H1 (cell line): ENCODE measurements at regions not wholly inside any gene's neighbourhood (a gene's known extent, or its start where the extent isn't known, plus 50 kb on each side); places are given as distances from the start of the nearest gene placed in this dataset.
"Not testable (repeated sequence)": the region's sequence is repeated elsewhere in the genome, so short reads cannot be mapped to it uniquely, and the experiment has no call there.

Source experiments
- CTCF ChIA-PET: fragments of 300-600 bp; sonication (Branson Sonifier 250); formaldehyde crosslinking; loops from one replicate; lab custom pipeline; 2021; ENCODE audit not compliant: partially characterized antibody; lab: Charles Lee
- POLR2A ChIA-PET: fragments of 300-600 bp; sonication (Branson Sonifier 250); formaldehyde crosslinking; loops from one replicate; lab custom pipeline; 2021; ENCODE audit warnings: inconsistent platforms; ENCODE audit not compliant: partially characterized antibody; lab: Charles Lee
- DNase-seq, 2 experiments: peaks; one replicate each; pipeline versions ENCODE4 v3.0.0 to v3.0.0-alpha.2; 2010 to 2022; ENCODE audit warnings: low spot score in 2 of 2, low read depth in 1 of 2, mixed read lengths in 1 of 2
- FAIRE-seq: peaks from 2 replicates; lab custom pipeline; 2011; peaks lifted over from hg19 to GRCh38; lab: Jason Lieb, UNC
- H2AFZ ChIP-seq: 2 replicates; pipeline ENCODE4 v1.8.1; 2012; ENCODE audit warnings: low read length, inconsistent platforms
- H2AK5ac ChIP-seq: 2 replicates; pipeline ENCODE4 v1.6.1; 2013; ENCODE audit warnings: low read depth, low read length
- H2BK120ac ChIP-seq: replicated peaks from 2 replicates; pipeline ENCODE3; 2013; ENCODE audit warnings: low read depth, low read length, inconsistent platforms
- H2BK12ac ChIP-seq: 2 replicates; pipeline ENCODE4 v1.6.1; 2013; ENCODE audit warnings: low read depth, low read length
- H2BK15ac ChIP-seq: 2 replicates; pipeline ENCODE4 v1.6.1; 2013; ENCODE audit warnings: low read length
- H2BK20ac ChIP-seq: 2 replicates; pipeline ENCODE4 v1.6.1; 2013; ENCODE audit warnings: low read length
- H2BK5ac ChIP-seq: 2 replicates; pipeline ENCODE4 v1.6.1; 2013; ENCODE audit warnings: low read depth, low read length
- H3K14ac ChIP-seq: 2 replicates; pipeline ENCODE4 v1.6.1; 2013; ENCODE audit warnings: inconsistent platforms; ENCODE audit not compliant: insufficient read length
- H3K18ac ChIP-seq: 2 replicates; pipeline ENCODE4 v1.6.1; 2013; ENCODE audit warnings: low read length; ENCODE audit errors: extremely low read depth
- H3K23ac ChIP-seq: 2 replicates; pipeline ENCODE4 v1.6.1; 2013; ENCODE audit warnings: inconsistent platforms; ENCODE audit not compliant: insufficient read length
- H3K23me2 ChIP-seq: 2 replicates; pipeline ENCODE4 v1.6.1; 2013; ENCODE audit warnings: low read depth, low read length
- H3K27ac ChIP-seq: 2 replicates; pipeline ENCODE4 v1.6.1; 2011; ENCODE audit warnings: low read depth, low read length, inconsistent platforms
- H3K27me3 ChIP-seq, 4 experiments: replicated peaks in 1 of 4; 1 replicate in 1 of 4; 2 replicates in 3 of 4; pipeline versions ENCODE4 v1.6.1 to v1.8.1; 2011 to 2013; ENCODE audit warnings: low read length in 3 of 4, mild to moderate bottlenecking in 3 of 4, inconsistent platforms in 2 of 4, mixed read lengths in 2 of 4, moderate library complexity in 1 of 4; ENCODE audit not compliant: control insufficient read depth in 3 of 4, insufficient read depth in 3 of 4; ENCODE audit errors: extremely low read depth in 1 of 4
- H3K36me3 ChIP-seq, 4 experiments: 2 replicates each; pipeline versions ENCODE4 v1.6.1 to v1.8.1; 2011 to 2013; ENCODE audit warnings: mild to moderate bottlenecking in 4 of 4, low read length in 3 of 4, moderate library complexity in 2 of 4, control low read depth in 1 of 4, inconsistent platforms in 1 of 4; ENCODE audit not compliant: insufficient read depth in 4 of 4, control insufficient read depth in 2 of 4
- H3K4ac ChIP-seq: replicated peaks from 2 replicates; pipeline ENCODE3; 2013; ENCODE audit warnings: low read length, low read depth, mixed read lengths, inconsistent platforms; ENCODE audit not compliant: insufficient read length
- H3K4me1 ChIP-seq, 4 experiments: replicated peaks in 1 of 4; 1 replicate in 1 of 4; 2 replicates in 3 of 4; pipeline versions ENCODE4 v1.6.1 to v1.8.1; 2011 to 2013; ENCODE audit warnings: low read length in 3 of 4, inconsistent platforms in 2 of 4, mixed read lengths in 1 of 4; ENCODE audit not compliant: insufficient read depth in 4 of 4, control insufficient read depth in 3 of 4
- H3K4me2 ChIP-seq, 2 experiments: 2 replicates each; pipeline versions ENCODE4 v1.6.1 to v1.8.1; 2011 to 2013; ENCODE audit warnings: low read depth in 2 of 2, low read length in 2 of 2, control low read depth in 1 of 2, inconsistent platforms in 1 of 2, mild to moderate bottlenecking in 1 of 2; ENCODE audit not compliant: insufficient read depth in 1 of 2
- H3K4me3 ChIP-seq, 4 experiments: fragments of 200-600, 300-600 bp in 1 of 4; sonication (generic), shearing (Covaris generic), sonication (Bioruptor Twin) in 1 of 4; 2 replicates each; pipeline versions ENCODE4 v1.5.1 to v1.8.1; 2011 to 2016; ENCODE audit warnings: low read length in 4 of 4, low read depth in 3 of 4, control low read depth in 2 of 4, inconsistent platforms in 2 of 4, mild to moderate bottlenecking in 2 of 4, mixed read lengths in 1 of 4, moderate library complexity in 1 of 4; ENCODE audit not compliant: insufficient read depth in 2 of 4; ENCODE audit errors: extremely low read depth in 1 of 4
- H3K56ac ChIP-seq: replicated peaks from 2 replicates; pipeline ENCODE3; 2013; ENCODE audit warnings: low read depth, mild to moderate bottlenecking, mixed read lengths, low read length, inconsistent platforms; ENCODE audit not compliant: insufficient read length
- H3K79me1 ChIP-seq: 2 replicates; pipeline ENCODE4 v1.6.1; 2013; ENCODE audit warnings: low read depth, low read length, control low read depth
- H3K79me2 ChIP-seq, 2 experiments: 2 replicates each; pipeline versions ENCODE4 v1.6.1 to v1.8.1; 2012 to 2013; ENCODE audit warnings: low read length in 2 of 2, mild to moderate bottlenecking in 2 of 2, inconsistent platforms in 1 of 2; ENCODE audit not compliant: insufficient read depth in 2 of 2, control insufficient read depth in 1 of 2
- H3K9ac ChIP-seq, 4 experiments: replicated peaks in 1 of 4; 1 replicate in 1 of 4; 2 replicates in 3 of 4; pipeline versions ENCODE4 v1.6.1 to v1.8.1; 2011 to 2013; ENCODE audit warnings: low read depth in 3 of 4, low read length in 3 of 4, control low read depth in 2 of 4, mild to moderate bottlenecking in 2 of 4, moderate library complexity in 2 of 4, inconsistent platforms in 1 of 4; ENCODE audit errors: extremely low read depth in 1 of 4
- H3K9me3 ChIP-seq, 2 experiments: 2 replicates each; pipeline versions ENCODE4 v1.6.1 to v1.8.1; 2012 to 2013; ENCODE audit warnings: mild to moderate bottlenecking in 2 of 2, moderate library complexity in 2 of 2, control low read depth in 1 of 2, inconsistent platforms in 1 of 2, low read depth in 1 of 2, low read length in 1 of 2, mixed read lengths in 1 of 2; ENCODE audit not compliant: insufficient read depth in 2 of 2
- H4K20me1 ChIP-seq, 2 experiments: replicated peaks in 1 of 2; 2 replicates each; pipeline versions ENCODE3 to v1.8.1; 2011 to 2013; ENCODE audit warnings: inconsistent platforms in 2 of 2, low read length in 2 of 2, mild to moderate bottlenecking in 1 of 2; ENCODE audit not compliant: insufficient read depth in 2 of 2, control insufficient read depth in 1 of 2
- H4K5ac ChIP-seq: 2 replicates; pipeline ENCODE4 v1.6.1; 2013; ENCODE audit warnings: low read length, low read depth, mixed read lengths, inconsistent platforms; ENCODE audit not compliant: insufficient read length
- H4K8ac ChIP-seq: 2 replicates; pipeline ENCODE4 v1.8.0; 2013; ENCODE audit warnings: mild to moderate bottlenecking, moderate library complexity, low read length, inconsistent platforms; ENCODE audit not compliant: insufficient read depth; ENCODE audit errors: extremely low read depth
- H4K91ac ChIP-seq: replicated peaks from 2 replicates; pipeline ENCODE3; 2013; ENCODE audit warnings: low read length, mixed read lengths, inconsistent platforms; ENCODE audit not compliant: insufficient read length

DNA sequence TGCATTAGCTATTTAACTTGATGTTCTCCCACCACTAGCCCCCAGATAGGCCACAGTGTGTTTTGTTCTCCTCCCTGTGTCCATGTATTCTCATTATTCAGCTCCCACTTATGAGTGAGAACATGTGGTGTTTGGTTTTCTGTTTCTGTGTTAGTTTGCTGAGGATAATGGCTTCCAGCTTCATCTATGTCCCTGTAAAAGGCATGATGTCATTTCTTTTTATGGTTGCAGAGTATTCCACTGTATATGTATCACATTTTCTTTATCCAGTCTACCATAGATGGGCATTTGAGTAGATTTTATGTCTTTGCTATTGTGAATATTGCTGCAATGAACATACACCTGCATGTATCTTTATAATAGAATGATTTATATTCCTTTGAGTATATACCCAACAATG lies 487.7 kb downstream of the CBLN4 start:
- H3K14ac ChIP-seq, H3K4me3 ChIP-seq, H3K4ac ChIP-seq, H2BK5ac ChIP-seq, H2AK5ac ChIP-seq, H2BK120ac ChIP-seq, H3K23ac ChIP-seq, H4K91ac ChIP-seq, FAIRE-seq, DNase-seq, H4K20me1 ChIP-seq, H3K36me3 ChIP-seq, H4K8ac ChIP-seq, H3K23me2 ChIP-seq, POLR2A ChIA-PET, H3K56ac ChIP-seq, H3K4me2 ChIP-seq, H2BK15ac ChIP-seq, H3K27ac ChIP-seq, H2AFZ ChIP-seq, H3K79me1 ChIP-seq, H3K4me1 ChIP-seq, H3K9me3 ChIP-seq, H3K27me3 ChIP-seq, H3K18ac ChIP-seq, H4K5ac ChIP-seq, H3K9ac ChIP-seq, H3K79me2 ChIP-seq, H2BK20ac ChIP-seq, H2BK12ac ChIP-seq: not testable (repeated sequence)
- CTCF ChIA-PET: interaction anchor here (1.1 to 1.2 kb wide), 3 partner anchors 11 to 126 kb away, joined by 3 read pairs; no protein-coding TSS in a partner anchor
